ENCODE measurements at regions not wholly inside any gene's neighbourhood (a gene's known extent, or its start where the extent isn't known, plus 50 kb on each side); places are given as distances from the start of the nearest gene placed in this dataset.

DNA sequence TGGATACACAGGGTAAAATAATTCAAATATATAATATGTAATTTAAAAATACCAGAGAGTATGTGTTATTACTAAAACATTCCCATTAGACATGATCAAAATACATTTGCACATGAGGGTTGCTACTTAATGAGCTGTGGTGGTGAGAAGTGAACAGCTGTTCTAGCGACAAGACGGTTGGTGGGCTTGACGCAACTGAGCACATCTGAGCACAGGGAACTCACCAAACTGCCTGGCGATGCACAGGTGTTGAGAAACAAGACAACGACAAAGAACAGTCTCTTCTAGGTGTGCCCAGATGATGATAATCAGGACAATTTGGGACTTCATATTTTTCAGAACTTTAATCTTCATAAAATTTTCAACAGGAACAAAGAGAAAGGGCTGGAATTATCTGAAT, 555.1 kb upstream of the SGCG start:
- TF ChIP-seq, protein P1, sequence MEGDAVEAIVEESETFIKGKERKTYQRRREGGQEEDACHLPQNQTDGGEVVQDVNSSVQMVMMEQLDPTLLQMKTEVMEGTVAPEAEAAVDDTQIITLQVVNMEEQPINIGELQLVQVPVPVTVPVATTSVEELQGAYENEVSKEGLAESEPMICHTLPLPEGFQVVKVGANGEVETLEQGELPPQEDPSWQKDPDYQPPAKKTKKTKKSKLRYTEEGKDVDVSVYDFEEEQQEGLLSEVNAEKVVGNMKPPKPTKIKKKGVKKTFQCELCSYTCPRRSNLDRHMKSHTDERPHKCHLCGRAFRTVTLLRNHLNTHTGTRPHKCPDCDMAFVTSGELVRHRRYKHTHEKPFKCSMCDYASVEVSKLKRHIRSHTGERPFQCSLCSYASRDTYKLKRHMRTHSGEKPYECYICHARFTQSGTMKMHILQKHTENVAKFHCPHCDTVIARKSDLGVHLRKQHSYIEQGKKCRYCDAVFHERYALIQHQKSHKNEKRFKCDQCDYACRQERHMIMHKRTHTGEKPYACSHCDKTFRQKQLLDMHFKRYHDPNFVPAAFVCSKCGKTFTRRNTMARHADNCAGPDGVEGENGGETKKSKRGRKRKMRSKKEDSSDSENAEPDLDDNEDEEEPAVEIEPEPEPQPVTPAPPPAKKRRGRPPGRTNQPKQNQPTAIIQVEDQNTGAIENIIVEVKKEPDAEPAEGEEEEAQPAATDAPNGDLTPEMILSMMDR (IDR thresholded peaks at IDR 0.05; ENCODE audit: low read depth, low read length) = no peak
- TF ChIP-seq POLR2A (IDR thresholded peaks at IDR 0.05; ENCODE audit: extremely low read depth, insufficient read length) (no peak), MYC (IDR thresholded peaks at IDR 0.05; ENCODE audit: low read depth, low read length) (no peak)
- TF ChIP-seq, protein P2, sequence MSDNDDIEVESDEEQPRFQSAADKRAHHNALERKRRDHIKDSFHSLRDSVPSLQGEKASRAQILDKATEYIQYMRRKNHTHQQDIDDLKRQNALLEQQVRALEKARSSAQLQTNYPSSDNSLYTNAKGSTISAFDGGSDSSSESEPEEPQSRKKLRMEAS (IDR thresholded peaks at IDR 0.05; ENCODE audit: low read depth, low read length) = no peak
